ENCODE measurements at regions not wholly inside any gene's neighbourhood (a gene's known extent, or its start where the extent isn't known, plus 50 kb on each side); places are given as distances from the start of the nearest gene placed in this dataset.

DNA sequence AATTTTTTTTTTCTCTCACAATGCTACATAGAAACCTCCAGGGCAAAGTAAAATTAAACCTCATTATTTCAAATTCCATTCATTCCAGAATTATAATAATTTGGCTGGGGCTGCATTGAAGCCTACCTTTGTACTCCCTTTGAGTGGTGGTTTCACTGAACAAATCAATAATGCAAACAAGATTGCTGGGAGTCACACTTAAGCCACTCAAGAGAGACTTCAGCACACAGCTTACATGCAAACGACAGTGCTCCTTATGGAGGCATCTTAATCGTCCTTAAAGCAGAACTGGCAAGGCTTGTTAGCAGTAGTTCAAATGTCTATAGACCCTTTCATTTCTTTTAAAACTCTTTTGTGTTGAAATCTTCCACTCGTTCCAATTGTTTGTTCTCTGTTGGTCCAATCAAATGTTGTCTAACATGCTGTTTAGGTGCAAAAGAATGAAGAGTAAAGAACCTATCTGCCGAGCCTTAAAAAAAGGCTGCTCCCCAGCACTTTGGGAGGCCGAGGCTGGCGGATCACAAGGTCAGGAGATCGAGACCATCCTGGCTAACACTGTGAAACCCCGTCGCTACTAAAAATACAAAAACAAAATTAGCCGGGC lies 294.9 kb downstream of the FGFR2 start:
- DNase-seq: no peak
- Histone ChIP-seq H3K27ac (no peak overlapping the region), H3K4me3 (no peak overlapping the region), H3K27me3 (no peaks in the 10 kb centered on the region), H3K4me1 (replicated peaks in 1 of 2) (no peaks in the 10 kb centered on the region), H3K9me3 (replicated peaks in 1 of 3) (no peaks in the 10 kb centered on the region), H3K36me3 (replicated peaks in 1 of 2) (no peaks in the 10 kb centered on the region)
- TF ChIP-seq, protein P1, sequence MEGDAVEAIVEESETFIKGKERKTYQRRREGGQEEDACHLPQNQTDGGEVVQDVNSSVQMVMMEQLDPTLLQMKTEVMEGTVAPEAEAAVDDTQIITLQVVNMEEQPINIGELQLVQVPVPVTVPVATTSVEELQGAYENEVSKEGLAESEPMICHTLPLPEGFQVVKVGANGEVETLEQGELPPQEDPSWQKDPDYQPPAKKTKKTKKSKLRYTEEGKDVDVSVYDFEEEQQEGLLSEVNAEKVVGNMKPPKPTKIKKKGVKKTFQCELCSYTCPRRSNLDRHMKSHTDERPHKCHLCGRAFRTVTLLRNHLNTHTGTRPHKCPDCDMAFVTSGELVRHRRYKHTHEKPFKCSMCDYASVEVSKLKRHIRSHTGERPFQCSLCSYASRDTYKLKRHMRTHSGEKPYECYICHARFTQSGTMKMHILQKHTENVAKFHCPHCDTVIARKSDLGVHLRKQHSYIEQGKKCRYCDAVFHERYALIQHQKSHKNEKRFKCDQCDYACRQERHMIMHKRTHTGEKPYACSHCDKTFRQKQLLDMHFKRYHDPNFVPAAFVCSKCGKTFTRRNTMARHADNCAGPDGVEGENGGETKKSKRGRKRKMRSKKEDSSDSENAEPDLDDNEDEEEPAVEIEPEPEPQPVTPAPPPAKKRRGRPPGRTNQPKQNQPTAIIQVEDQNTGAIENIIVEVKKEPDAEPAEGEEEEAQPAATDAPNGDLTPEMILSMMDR (IDR thresholded peaks at IDR 0.05): no peak
- TF ChIP-seq POLR2A (IDR thresholded peaks at IDR 0.05): no peak
- 77 to 85% (median 81%) methylated on average over 10 of the region's 10 CpGs for WGBS, 4 donors
- intact Hi-C loops (cut with DNase I): no loop called here

DNA sequence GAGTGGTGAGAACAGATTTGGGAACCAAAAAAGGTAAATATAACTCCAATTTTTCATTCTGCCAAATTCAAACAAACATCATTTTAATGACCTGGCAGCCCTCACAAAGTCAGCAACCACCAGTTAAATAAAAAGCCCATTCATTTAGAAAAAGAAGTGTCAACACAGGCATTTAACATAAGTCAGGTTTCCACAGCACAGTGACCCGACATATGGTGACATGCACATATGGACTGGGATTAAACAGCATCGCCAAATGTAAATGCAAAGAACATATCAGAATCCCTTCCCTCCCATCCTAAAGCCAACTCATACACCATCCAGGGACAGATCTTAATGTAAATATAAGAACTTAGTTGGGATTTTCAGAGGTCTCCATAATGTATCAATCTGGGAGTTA lies 293.2 kb downstream of the FGFR2 start:
- Histone ChIP-seq H3K4me3 (no peak overlapping the region), H3K9me3 (replicated peaks in 1 of 3) (no peaks in the 10 kb centered on the region), H3K27ac (no peak overlapping the region), H3K27me3 (no peaks in the 10 kb centered on the region), H3K4me1 (replicated peaks in 1 of 2) (no peaks in the 10 kb centered on the region), H3K36me3 (replicated peaks in 1 of 2) (no peaks in the 10 kb centered on the region)
- intact Hi-C loops (cut with DNase I): no loop called here
- TF ChIP-seq, protein P1 (IDR thresholded peaks at IDR 0.05): no peak
- TF ChIP-seq POLR2A (IDR thresholded peaks at IDR 0.05): no peak
- WGBS, 4 donors: 89 to 93% (median 90%) methylated on average over 2 of the region's 2 CpGs
- DNase-seq: no peak

DNA sequence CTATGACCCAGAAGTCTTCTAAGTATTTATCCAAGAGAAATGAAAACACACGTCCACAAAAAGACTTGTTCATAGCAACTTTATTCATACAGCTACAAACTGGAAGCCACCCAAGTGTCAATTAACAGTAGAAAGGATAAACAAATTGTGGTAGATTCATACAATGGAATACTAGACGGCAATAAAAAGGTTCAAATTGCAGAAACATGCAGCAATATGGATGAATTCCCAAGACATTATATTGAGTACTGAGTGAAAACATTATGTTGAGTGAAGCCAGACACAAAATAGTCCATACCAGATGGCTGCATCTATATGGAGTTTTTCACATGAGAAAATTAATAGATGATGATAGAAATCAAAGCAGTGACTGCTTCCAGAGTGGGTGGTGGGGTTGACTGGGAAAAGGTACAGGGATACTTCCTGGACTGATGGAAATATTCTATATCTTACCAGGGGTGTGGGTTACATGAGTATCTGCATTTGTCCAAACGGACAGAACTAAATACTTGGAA lies 292.0 kb downstream of the FGFR2 start:
- Histone ChIP-seq H3K4me3 (no peak overlapping the region), H3K27me3 (no peaks in the 10 kb centered on the region), H3K9me3 (replicated peaks in 1 of 3) (no peaks in the 10 kb centered on the region), H3K27ac (no peak overlapping the region), H3K36me3 (replicated peaks in 1 of 2) (no peaks in the 10 kb centered on the region), H3K4me1 (replicated peaks in 1 of 2) (no peaks in the 10 kb centered on the region)
- no peak for TF ChIP-seq POLR2A (IDR thresholded peaks at IDR 0.05)
- TF ChIP-seq, protein P1 (IDR thresholded peaks at IDR 0.05): no peak
- intact Hi-C loops (cut with DNase I): no loop called here
- 53 to 60% (median 59%) methylated on average over 3 of the region's 3 CpGs for WGBS, 4 donors
- DNase-seq: no peak

DNA sequence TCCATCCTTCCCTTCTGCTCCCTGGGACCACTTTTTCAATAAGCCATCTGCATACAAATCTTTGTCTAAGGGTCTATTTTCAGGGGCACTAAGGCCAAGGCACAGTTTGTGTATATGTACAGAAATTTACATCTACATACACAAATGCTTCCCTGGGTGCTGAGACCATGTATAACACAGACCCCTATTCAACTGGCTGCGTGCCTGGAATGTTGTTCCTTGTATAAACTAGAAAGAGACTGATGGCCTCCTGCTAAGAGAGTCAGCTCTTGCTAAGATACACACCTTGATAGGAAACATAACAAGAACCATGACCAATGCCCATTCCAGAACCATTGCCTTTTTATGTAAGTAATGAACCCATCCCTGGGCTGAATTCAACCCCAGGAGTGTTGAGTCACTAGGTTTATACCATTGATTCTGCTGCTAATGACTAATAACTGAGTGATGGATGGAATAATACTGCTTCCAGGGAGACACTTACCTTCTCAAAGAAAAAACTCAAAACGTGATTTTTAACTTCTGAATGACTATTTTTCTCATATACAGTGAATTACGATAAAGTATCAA lies 290.7 kb downstream of the FGFR2 start:
- no peak overlapping the region for H3K4me3 ChIP-seq
- no peaks in the 10 kb centered on the region for H3K27me3 ChIP-seq
- WGBS, 4 donors: 80 to 93% (median 82%) methylated on average over 3 of the region's 3 CpGs
- H3K27ac ChIP-seq: no peak overlapping the region
- intact Hi-C loops (cut with DNase I): no loop called here
- H3K4me1 ChIP-seq (replicated peaks in 1 of 2): no peaks in the 10 kb centered on the region
- H3K36me3 ChIP-seq (replicated peaks in 1 of 2): no peaks in the 10 kb centered on the region
- no peak for DNase-seq
- no peak for TF ChIP-seq POLR2A (IDR thresholded peaks at IDR 0.05)
- TF ChIP-seq, protein P1 (IDR thresholded peaks at IDR 0.05): no peak
- H3K9me3 ChIP-seq (replicated peaks in 1 of 3): no peaks in the 10 kb centered on the region
